ENCODE measurements at regions not wholly inside any gene's neighbourhood (a gene's known extent, or its start where the extent isn't known, plus 50 kb on each side); places are given as distances from the start of the nearest gene placed in this dataset.

DNA sequence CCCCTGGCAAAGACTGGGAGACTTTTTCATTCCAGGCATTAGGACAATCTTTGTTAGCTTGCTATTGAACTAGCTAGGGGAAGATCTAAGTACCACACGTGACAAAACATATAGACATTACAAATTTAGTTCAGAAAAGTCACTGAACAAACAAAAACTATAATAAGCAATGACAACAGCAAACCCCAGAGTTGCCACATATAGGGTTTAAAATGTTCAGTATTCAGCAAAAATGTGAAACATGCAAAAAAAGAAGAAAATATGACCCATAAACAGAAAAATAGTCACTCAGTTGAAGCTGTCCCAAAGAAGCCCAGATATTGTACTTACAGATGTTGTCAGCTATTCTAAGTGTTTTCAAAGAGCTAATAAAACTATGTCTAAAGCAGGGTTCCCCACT lies 431.1 kb upstream of the CDH2 start:
- Histone ChIP-seq H3K4me3 (no peak overlapping the region), H3K9ac (ENCODE audit: low read depth in 2 of 2, low read length in 2 of 2) (no peak overlapping the region), H3K27ac (no peak overlapping the region), H3K4me1 (no peaks in the 10 kb centered on the region), H3K9me3 (no peaks in the 10 kb centered on the region), H3K27me3 (no peaks in the 10 kb centered on the region), H3K36me3 (no peaks in the 10 kb centered on the region)
- intact Hi-C loops (cut with DNase I) = no loop called here
- TF ChIP-seq, protein P1, sequence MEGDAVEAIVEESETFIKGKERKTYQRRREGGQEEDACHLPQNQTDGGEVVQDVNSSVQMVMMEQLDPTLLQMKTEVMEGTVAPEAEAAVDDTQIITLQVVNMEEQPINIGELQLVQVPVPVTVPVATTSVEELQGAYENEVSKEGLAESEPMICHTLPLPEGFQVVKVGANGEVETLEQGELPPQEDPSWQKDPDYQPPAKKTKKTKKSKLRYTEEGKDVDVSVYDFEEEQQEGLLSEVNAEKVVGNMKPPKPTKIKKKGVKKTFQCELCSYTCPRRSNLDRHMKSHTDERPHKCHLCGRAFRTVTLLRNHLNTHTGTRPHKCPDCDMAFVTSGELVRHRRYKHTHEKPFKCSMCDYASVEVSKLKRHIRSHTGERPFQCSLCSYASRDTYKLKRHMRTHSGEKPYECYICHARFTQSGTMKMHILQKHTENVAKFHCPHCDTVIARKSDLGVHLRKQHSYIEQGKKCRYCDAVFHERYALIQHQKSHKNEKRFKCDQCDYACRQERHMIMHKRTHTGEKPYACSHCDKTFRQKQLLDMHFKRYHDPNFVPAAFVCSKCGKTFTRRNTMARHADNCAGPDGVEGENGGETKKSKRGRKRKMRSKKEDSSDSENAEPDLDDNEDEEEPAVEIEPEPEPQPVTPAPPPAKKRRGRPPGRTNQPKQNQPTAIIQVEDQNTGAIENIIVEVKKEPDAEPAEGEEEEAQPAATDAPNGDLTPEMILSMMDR (IDR thresholded peaks at IDR 0.05) = no peak
- DNase-seq = no peak

DNA sequence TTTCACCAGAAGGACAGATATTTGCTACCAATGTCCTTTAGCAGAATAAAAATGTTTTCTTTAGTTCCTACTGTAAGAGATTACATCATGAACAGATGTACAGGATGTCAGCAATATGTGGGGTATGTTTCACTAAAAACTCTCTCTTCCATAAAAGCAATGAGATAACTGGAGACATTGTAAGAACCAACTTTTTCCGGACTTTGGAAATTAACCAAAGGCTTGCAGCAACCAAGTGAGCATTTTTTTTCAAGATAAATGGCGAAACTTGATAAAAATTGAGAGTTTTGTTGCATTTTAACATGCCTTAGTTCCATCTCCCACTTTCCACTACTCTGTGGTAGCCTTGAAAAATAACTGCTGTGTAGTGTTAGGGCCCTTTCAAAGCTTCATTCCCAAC lies 429.8 kb upstream of the CDH2 start:
- Histone ChIP-seq H3K4me1 (no peaks in the 10 kb centered on the region), H3K27ac (no peak overlapping the region), H3K36me3 (no peaks in the 10 kb centered on the region), H3K9me3 (no peaks in the 10 kb centered on the region), H3K9ac (ENCODE audit: low read depth in 2 of 2, low read length in 2 of 2) (no peak overlapping the region), H3K4me3 (no peak overlapping the region), H3K27me3 (no peaks in the 10 kb centered on the region)
- TF ChIP-seq, protein P1 (IDR thresholded peaks at IDR 0.05) = no peak
- intact Hi-C loops (cut with DNase I) = no loop called here
- no peak for DNase-seq

DNA sequence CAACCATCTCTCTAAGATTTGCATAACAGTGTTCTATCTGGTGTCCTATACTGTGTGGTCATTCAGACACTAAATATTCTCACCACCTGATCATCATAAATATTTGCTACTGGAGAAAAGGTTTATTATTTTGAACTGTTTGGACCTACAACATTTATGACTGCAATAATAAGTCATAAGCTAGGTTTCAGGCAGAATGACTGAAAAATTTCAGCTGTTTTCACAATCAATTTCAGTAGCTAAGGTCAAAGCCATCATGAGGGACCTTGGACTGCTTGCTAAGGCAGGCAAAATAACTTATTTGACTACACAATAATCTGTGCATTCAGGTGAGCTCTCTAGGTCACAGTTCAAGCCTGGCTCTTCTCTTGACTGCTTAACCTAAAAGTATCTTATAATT lies 425.5 kb upstream of the CDH2 start:
- no peak for DNase-seq

DNA sequence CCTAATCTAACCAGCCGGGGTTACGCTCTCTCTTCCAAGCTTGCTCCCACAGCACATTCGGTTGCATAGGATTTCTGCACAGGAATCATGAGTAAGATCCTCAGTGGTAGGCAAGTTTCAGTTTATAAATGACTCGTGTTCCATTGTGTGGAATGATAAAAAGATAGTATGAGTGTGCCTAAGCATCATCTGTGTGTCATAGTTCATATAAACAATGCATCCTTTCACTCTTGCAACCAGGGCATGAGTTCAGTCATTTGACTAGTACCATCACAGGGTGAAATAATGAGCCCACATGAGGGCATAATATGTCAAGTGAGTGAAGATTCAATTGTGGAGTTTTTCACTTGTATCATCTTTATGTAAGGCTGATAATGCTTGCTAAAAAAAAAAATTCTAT lies 417.1 kb upstream of the CDH2 start:
- Histone ChIP-seq H3K27ac (no peak overlapping the region), H3K4me1 (no peaks in the 10 kb centered on the region), H3K9me3 (no peaks in the 10 kb centered on the region), H3K36me3 (no peaks in the 10 kb centered on the region), H3K9ac (ENCODE audit: low read depth in 2 of 2, low read length in 2 of 2) (no peak overlapping the region), H3K27me3 (no peaks in the 10 kb centered on the region), H3K4me3 (no peak overlapping the region)
- TF ChIP-seq, protein P1 (IDR thresholded peaks at IDR 0.05) = no peak
- DNase-seq = no peak
- intact Hi-C loops (cut with DNase I) = no loop called here

More for the DNA sequence above, 425.5 kb upstream of the CDH2 start:
- Histone ChIP-seq H3K9me3 (no peaks in the 10 kb centered on the region), H3K36me3 (no peaks in the 10 kb centered on the region), H3K27me3 (no peaks in the 10 kb centered on the region), H3K27ac (no peak overlapping the region), H3K9ac (ENCODE audit: low read depth in 2 of 2, low read length in 2 of 2) (no peak overlapping the region), H3K4me3 (no peak overlapping the region), H3K4me1 (no peaks in the 10 kb centered on the region)
- intact Hi-C loops (cut with DNase I) = no loop called here
- TF ChIP-seq, protein P1 (IDR thresholded peaks at IDR 0.05) = no peak

DNA sequence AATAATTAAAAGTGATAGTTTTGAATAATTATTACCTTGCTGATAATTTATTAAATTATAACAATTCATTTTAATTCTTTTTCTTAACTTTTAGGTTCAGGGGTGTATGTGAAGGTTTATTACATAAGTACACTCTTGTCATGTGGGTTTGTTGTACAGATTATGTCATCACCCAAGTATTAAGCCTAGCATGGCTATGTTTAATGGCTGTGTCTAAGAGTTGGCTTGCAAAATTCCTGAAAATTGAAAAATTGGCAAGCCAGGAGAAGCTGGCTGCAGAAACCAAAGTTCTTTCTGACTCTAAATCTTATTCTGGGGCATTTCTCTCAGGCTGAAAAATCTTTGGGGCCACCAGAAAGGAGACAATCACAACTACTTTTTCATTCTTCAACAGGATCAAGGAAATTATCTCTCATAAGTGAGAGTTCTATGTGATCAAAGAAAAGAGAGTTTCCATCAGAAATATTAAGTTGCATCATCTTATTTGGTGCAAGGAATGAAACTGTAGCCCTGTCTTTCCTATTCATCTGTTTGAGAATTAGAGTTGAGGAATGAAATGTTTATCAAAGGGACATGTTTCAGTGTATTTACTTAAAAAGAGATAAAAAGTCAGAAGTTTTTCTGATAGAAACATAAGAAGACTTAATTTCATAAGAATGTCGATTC lies 412.1 kb upstream of the CDH2 start:
- Histone ChIP-seq H3K4me1 (no peaks in the 10 kb centered on the region), H3K27ac (no peak overlapping the region), H3K9ac (ENCODE audit: low read depth in 2 of 2, low read length in 2 of 2) (no peak overlapping the region), H3K27me3 (no peaks in the 10 kb centered on the region), H3K4me3 (no peak overlapping the region), H3K9me3 (no peaks in the 10 kb centered on the region), H3K36me3 (no peaks in the 10 kb centered on the region)
- no peak for DNase-seq
- TF ChIP-seq, protein P1 (IDR thresholded peaks at IDR 0.05) = no peak
- intact Hi-C loops (cut with DNase I) = no loop called here

Measured in colonic mucosa (tissue), 4 donors.